ENCODE measurements at regions not wholly inside any gene's neighbourhood (a gene's known extent, or its start where the extent isn't known, plus 50 kb on each side); places are given as distances from the start of the nearest gene placed in this dataset.

- TF ChIP-seq POLR2A (IDR thresholded peaks at IDR 0.05): no peak
- TF ChIP-seq CTCF (IDR thresholded peaks at IDR 0.05): no peak
Measured at GRCh38 chr7:156128496-156128895, 316.2 kb upstream of the SHH start.

Measured in thyroid gland (tissue), 4 donors.